ENCODE measurements at regions not wholly inside any gene's neighbourhood (a gene's known extent, or its start where the extent isn't known, plus 50 kb on each side); places are given as distances from the start of the nearest gene placed in this dataset.
A peak's percentile ranks its signal among the peaks of the same experiment; 100 is the strongest.

GRCh38 chr4:179804440-179804839, 2362.2 kb upstream of the AGA start:
- Histone ChIP-seq H3K4me3 (ENCODE audit: low read length in 3 of 3) (no peak overlapping the region), H3K27ac (ENCODE audit: low read depth in 2 of 2, low read length in 2 of 2) (no peak overlapping the region), H3K9me3 (ENCODE audit: control insufficient read depth in 2 of 3, insufficient read depth in 1 of 3, low read length in 3 of 3) (no peaks in the 10 kb centered on the region), H3K9ac (ENCODE audit: low read length in 3 of 3) (no peak overlapping the region), H3K36me3 (ENCODE audit: control insufficient read depth in 2 of 3, insufficient read depth in 3 of 3, low read length in 3 of 3) (no peaks in the 10 kb centered on the region), H3K27me3 (ENCODE audit: control insufficient read depth, insufficient read depth, low read length) (no peaks in the 10 kb centered on the region), H3K4me1 (ENCODE audit: control insufficient read depth in 2 of 3, insufficient read depth in 2 of 3, low read depth in 1 of 3, low read length in 3 of 3) (no peaks in the 10 kb centered on the region)
- TF ChIP-seq CTCF (IDR thresholded peaks at IDR 0.05; ENCODE audit: borderline replicate concordance, extremely low read depth, insufficient read depth): no peak
- DNase-seq (peak in 1 of 5 donors; percentile 48), FAIRE-seq (no peak)
- intact Hi-C loops (cut with DNase I): no loop called here

- FAIRE-seq (no peak), DNase-seq (no peak)
- no peak overlapping the region for H3K9ac ChIP-seq (ENCODE audit: low read length in 3 of 3)
- no peaks in the 10 kb centered on the region for H3K27me3 ChIP-seq (ENCODE audit: control insufficient read depth, insufficient read depth, low read length)
- H3K27ac ChIP-seq (ENCODE audit: low read depth in 2 of 2, low read length in 2 of 2): no peak overlapping the region
- H3K4me3 ChIP-seq (ENCODE audit: low read length in 3 of 3): no peak overlapping the region
- intact Hi-C loops (cut with DNase I): no loop called here
- no peaks in the 10 kb centered on the region for H3K9me3 ChIP-seq (ENCODE audit: control insufficient read depth in 2 of 3, insufficient read depth in 1 of 3, low read length in 3 of 3)
- TF ChIP-seq CTCF (IDR thresholded peaks at IDR 0.05; ENCODE audit: borderline replicate concordance, extremely low read depth, insufficient read depth): no peak
- H3K36me3 ChIP-seq (ENCODE audit: control insufficient read depth in 2 of 3, insufficient read depth in 3 of 3, low read length in 3 of 3): no peaks in the 10 kb centered on the region
- H3K4me1 ChIP-seq (ENCODE audit: control insufficient read depth in 2 of 3, insufficient read depth in 2 of 3, low read depth in 1 of 3, low read length in 3 of 3): no peaks in the 10 kb centered on the region
These were observed 2375.1 kb upstream of the AGA start for GRCh38 chr4:179817317-179817716.

GRCh38 chr4:179823342-179823741, 2381.1 kb upstream of the AGA start:
- no peak overlapping the region for H3K4me3 ChIP-seq (ENCODE audit: low read length in 3 of 3)
- no peak overlapping the region for H3K27ac ChIP-seq (ENCODE audit: low read depth in 2 of 2, low read length in 2 of 2)
- H3K36me3 ChIP-seq (ENCODE audit: control insufficient read depth in 2 of 3, insufficient read depth in 3 of 3, low read length in 3 of 3): no peaks in the 10 kb centered on the region
- H3K9ac ChIP-seq (ENCODE audit: low read length in 3 of 3): no peak overlapping the region
- FAIRE-seq: no peak
- H3K27me3 ChIP-seq (ENCODE audit: control insufficient read depth, insufficient read depth, low read length): no peaks in the 10 kb centered on the region
- no peaks in the 10 kb centered on the region for H3K9me3 ChIP-seq (ENCODE audit: control insufficient read depth in 2 of 3, insufficient read depth in 1 of 3, low read length in 3 of 3)
- no peak for TF ChIP-seq CTCF (IDR thresholded peaks at IDR 0.05; ENCODE audit: borderline replicate concordance, extremely low read depth, insufficient read depth)
- no peak for DNase-seq
- intact Hi-C loops (cut with DNase I): no loop called here
- no peaks in the 10 kb centered on the region for H3K4me1 ChIP-seq (ENCODE audit: control insufficient read depth in 2 of 3, insufficient read depth in 2 of 3, low read depth in 1 of 3, low read length in 3 of 3)

- FAIRE-seq (no peak), DNase-seq (no peak)
- TF ChIP-seq CTCF (IDR thresholded peaks at IDR 0.05; ENCODE audit: borderline replicate concordance, extremely low read depth, insufficient read depth): no peak
- no peaks in the 10 kb centered on the region for H3K9me3 ChIP-seq (ENCODE audit: control insufficient read depth in 2 of 3, insufficient read depth in 1 of 3, low read length in 3 of 3)
- H3K36me3 ChIP-seq (ENCODE audit: control insufficient read depth in 2 of 3, insufficient read depth in 3 of 3, low read length in 3 of 3): no peaks in the 10 kb centered on the region
- H3K27ac ChIP-seq (ENCODE audit: low read depth in 2 of 2, low read length in 2 of 2): no peak overlapping the region
- no peaks in the 10 kb centered on the region for H3K4me1 ChIP-seq (ENCODE audit: control insufficient read depth in 2 of 3, insufficient read depth in 2 of 3, low read depth in 1 of 3, low read length in 3 of 3)
- intact Hi-C loops (cut with DNase I): no loop called here
- no peak overlapping the region for H3K9ac ChIP-seq (ENCODE audit: low read length in 3 of 3)
- no peaks in the 10 kb centered on the region for H3K27me3 ChIP-seq (ENCODE audit: control insufficient read depth, insufficient read depth, low read length)
- H3K4me3 ChIP-seq (ENCODE audit: low read length in 3 of 3): no peak overlapping the region
These were observed 2389.0 kb upstream of the AGA start for GRCh38 chr4:179831274-179831673.

Measured in kidney (tissue), 13 donors.